H1 (cell line): ENCODE measurements at regions not wholly inside any gene's neighbourhood (a gene's known extent, or its start where the extent isn't known, plus 50 kb on each side); places are given as distances from the start of the nearest gene placed in this dataset.

Experiments
- NANOG ChIP-seq: IDR thresholded peaks from 2 replicates; pipeline ENCODE4 v1.6.1; 2011; ENCODE audit warnings: low read length, low read depth, mild to moderate bottlenecking, inconsistent platforms; ENCODE audit not compliant: insufficient read depth, poor library complexity, severe bottlenecking

DNA sequence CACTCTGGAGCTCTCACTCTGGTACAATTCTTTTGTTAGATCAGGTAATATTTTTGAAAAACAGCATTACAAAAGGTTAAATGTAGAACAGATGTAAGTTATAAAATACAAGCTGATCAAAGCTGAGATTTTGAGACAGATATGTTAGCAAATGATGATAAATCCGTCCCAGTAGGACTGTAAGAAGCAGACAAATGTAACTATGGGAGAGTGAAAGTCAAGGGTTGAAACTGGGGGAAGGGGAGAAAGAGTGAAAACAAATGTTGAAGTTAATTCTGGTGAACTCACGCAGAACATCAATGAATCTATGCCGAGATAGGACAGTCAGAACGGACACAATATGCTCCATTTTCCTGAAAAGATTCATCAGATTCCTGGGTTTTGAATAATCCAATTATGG is 298.9 kb upstream of the IRX5 start (continued):
- TF ChIP-seq NANOG = no peak
